Smooth muscle cell (in vitro differentiated cells): ENCODE measurements at regions not wholly inside any gene's neighbourhood (a gene's known extent, or its start where the extent isn't known, plus 50 kb on each side); places are given as distances from the start of the nearest gene placed in this dataset.

ENCODE experiments used
- DNase-seq: peaks from one replicate; lab custom pipeline; 2025; ENCODE audit not compliant: unreplicated experiment; lab: John Stamatoyannopoulos, UW
- H2AFZ ChIP-seq: fragments of 200-600 bp; sonication (generic); 2 replicates; pipeline ENCODE4 v1.6.0; 2016; ENCODE audit warnings: antibody characterized with exemption, low read depth, mild to moderate bottlenecking
- H3F3A ChIP-seq: fragments of 200-600 bp; sonication (generic); 2 replicates; pipeline ENCODE4 v1.6.0; 2017; ENCODE audit warnings: antibody characterized with exemption, low read depth
- H3K27ac ChIP-seq: fragments of 200-600 bp; sonication (generic); 2 replicates; pipeline ENCODE4 v1.5.1; 2016; ENCODE audit warnings: low read depth, mild to moderate bottlenecking
- H3K27me3 ChIP-seq: fragments of 200-600 bp; sonication (generic); 2 replicates; pipeline ENCODE4 v1.6.1; 2016; ENCODE audit warnings: low read depth, mild to moderate bottlenecking
- H3K36me3 ChIP-seq: fragments of 200-600 bp; sonication (generic); 2 replicates; pipeline ENCODE4 v1.5.1; 2016; ENCODE audit warnings: low read depth
- H3K4me1 ChIP-seq: fragments of 200-600 bp; sonication (generic); 2 replicates; pipeline ENCODE4 v1.5.1; 2016; ENCODE audit warnings: low read depth
- H3K4me2 ChIP-seq: fragments of 200-600 bp; sonication (generic); 2 replicates; pipeline ENCODE4 v1.6.0; 2016; ENCODE audit warnings: mild to moderate bottlenecking
- H3K4me3 ChIP-seq: fragments of 200-600 bp; sonication (generic); 2 replicates; pipeline ENCODE4 v1.5.1; 2016; ENCODE audit warnings: mild to moderate bottlenecking
- H3K79me2 ChIP-seq: fragments of 200-600 bp; sonication (generic); 2 replicates; pipeline ENCODE4 v1.6.0; 2016; ENCODE audit warnings: low read depth, mild to moderate bottlenecking
- H3K9ac ChIP-seq: fragments of 200-600 bp; sonication (generic); 2 replicates; pipeline ENCODE4 v1.6.0; 2016; ENCODE audit warnings: low read depth
- H3K9me3 ChIP-seq: fragments of 200-600 bp; sonication (generic); replicated peaks from 2 replicates; pipeline ENCODE4 v1.5.1; 2016; ENCODE audit warnings: low read depth
- H4K20me1 ChIP-seq: fragments of 200-600 bp; sonication (generic); 2 replicates; pipeline ENCODE4 v1.6.0; 2016; ENCODE audit warnings: low read depth
- WGBS: methylation state at CpG from one replicate; pipeline ENCODE4 v1.1.7; 2016; ENCODE audit warnings: low lambda C conversion rate; 5-methylcytosine and 5-hydroxymethylcytosine counted together
- TF ChIP-seq, protein P1 (sequence below): fragments of 200-600 bp; sonication (generic); IDR thresholded peaks from 2 replicates; pipeline ENCODE4 v1.5.1; 2017; ENCODE audit warnings: borderline replicate concordance, mild to moderate bottlenecking, antibody characterized with exemption; ENCODE audit not compliant: insufficient read depth, poor library complexity, severe bottlenecking

DNA sequence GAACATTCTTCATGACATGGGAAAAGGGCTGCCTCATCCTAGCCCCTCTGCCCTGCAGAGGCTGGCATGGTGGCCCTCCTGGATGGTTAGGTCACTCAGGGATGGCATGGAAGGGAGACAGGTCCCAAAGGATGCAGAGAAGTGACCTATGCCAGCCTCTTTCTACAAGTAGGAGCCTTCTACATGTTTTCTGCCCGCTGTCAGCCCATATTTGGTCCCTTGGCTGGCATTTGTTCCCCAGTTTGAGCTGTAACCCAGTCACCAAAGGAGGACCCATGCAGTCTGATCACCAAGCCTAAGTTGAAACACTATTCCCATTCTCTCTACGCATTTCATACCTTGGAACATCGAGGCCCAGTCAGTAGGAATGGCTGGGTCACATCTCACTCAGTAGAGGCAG, 95.4 kb downstream of the PJA1 start:
- Histone ChIP-seq H3K4me3 (no peak overlapping the region), H3K79me2 (no peaks in the 10 kb centered on the region), H4K20me1 (no peaks in the 10 kb centered on the region), H2AFZ (no peak overlapping the region), H3F3A (no peaks in the 10 kb centered on the region), H3K27ac (no peak overlapping the region), H3K36me3 (no peaks in the 10 kb centered on the region), H3K9ac (no peak overlapping the region), H3K4me1 (no peaks in the 10 kb centered on the region), H3K9me3 (no peaks in the 10 kb centered on the region), H3K4me2 (no peak overlapping the region), H3K27me3 (no peaks in the 10 kb centered on the region)
- TF ChIP-seq, protein P1, sequence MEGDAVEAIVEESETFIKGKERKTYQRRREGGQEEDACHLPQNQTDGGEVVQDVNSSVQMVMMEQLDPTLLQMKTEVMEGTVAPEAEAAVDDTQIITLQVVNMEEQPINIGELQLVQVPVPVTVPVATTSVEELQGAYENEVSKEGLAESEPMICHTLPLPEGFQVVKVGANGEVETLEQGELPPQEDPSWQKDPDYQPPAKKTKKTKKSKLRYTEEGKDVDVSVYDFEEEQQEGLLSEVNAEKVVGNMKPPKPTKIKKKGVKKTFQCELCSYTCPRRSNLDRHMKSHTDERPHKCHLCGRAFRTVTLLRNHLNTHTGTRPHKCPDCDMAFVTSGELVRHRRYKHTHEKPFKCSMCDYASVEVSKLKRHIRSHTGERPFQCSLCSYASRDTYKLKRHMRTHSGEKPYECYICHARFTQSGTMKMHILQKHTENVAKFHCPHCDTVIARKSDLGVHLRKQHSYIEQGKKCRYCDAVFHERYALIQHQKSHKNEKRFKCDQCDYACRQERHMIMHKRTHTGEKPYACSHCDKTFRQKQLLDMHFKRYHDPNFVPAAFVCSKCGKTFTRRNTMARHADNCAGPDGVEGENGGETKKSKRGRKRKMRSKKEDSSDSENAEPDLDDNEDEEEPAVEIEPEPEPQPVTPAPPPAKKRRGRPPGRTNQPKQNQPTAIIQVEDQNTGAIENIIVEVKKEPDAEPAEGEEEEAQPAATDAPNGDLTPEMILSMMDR, result no peak
- no peak for DNase-seq
- 60% methylated on average over 3 of the region's 3 CpGs for WGBS

DNA sequence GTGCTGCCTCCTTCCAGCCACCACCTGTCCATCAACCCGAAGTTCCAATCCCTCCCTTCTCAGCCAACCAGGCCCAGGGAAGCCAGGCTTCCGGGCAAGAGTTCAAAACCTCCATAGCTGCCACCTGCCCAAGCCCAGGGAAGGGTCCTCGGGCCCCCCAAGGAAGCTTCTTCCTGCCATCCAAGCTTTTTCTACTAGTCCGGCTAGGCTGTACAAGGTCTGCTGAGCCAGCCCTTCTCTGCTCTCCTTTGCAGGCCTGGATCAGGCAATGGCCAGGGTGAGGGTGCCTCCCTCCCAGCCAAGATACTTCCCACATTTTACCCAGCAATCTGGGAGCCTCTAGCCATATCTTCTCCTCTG, 96.2 kb downstream of the PJA1 start:
- no peak for DNase-seq
- no peaks in the 10 kb centered on the region for H3F3A ChIP-seq
- WGBS, result 76% methylated on average over 4 of the region's 4 CpGs
- H3K4me1 ChIP-seq, result no peaks in the 10 kb centered on the region
- no peak overlapping the region for H3K27ac ChIP-seq
- H3K36me3 ChIP-seq, result no peaks in the 10 kb centered on the region
- H3K9ac ChIP-seq, result no peak overlapping the region
- H3K27me3 ChIP-seq, result no peaks in the 10 kb centered on the region
- H3K79me2 ChIP-seq, result no peaks in the 10 kb centered on the region
- TF ChIP-seq, protein P1, result no peak
- H2AFZ ChIP-seq, result no peak overlapping the region
- H3K9me3 ChIP-seq, result no peaks in the 10 kb centered on the region
- H3K4me3 ChIP-seq, result no peak overlapping the region
- no peak overlapping the region for H3K4me2 ChIP-seq
- no peaks in the 10 kb centered on the region for H4K20me1 ChIP-seq

DNA sequence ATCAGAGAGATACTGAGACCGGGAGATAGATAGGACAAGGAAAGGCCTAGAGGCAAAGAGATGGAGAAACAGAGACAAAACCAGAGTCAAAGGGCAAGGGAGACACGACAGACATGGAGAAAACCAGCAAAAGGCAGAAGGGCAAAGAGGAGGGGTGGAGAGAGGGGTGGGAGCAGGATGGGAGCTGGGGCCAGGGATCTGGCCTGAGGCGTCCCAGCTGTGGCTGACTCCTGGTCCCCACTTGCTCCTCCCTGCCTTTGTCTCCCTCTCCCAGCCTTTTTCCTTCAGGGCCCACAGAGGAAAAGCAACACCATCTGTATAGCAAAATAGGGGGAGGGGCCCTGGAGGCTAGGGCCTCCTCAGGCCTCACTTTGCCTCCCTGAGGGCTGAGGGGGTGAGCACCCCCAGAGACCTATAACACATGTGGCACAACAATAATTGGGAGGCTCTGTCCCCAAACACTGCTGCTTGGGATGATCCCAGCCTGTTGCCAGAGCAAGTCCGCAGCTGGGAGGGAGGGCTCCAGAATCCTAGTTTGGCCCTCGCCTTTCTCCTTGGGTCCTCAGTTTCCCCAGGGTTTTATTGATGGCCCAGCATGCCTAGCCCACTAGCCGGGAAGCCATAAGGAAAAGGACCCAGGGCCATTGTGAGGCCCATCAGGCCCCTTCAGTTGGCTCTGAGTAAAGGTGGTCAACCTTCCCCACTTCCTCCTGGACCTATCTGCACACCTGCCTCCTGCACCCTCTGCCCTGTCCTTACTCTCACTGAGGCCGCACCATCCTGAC, 96.8 kb downstream of the PJA1 start:
- TF ChIP-seq, protein P1, result no peak

DNA sequence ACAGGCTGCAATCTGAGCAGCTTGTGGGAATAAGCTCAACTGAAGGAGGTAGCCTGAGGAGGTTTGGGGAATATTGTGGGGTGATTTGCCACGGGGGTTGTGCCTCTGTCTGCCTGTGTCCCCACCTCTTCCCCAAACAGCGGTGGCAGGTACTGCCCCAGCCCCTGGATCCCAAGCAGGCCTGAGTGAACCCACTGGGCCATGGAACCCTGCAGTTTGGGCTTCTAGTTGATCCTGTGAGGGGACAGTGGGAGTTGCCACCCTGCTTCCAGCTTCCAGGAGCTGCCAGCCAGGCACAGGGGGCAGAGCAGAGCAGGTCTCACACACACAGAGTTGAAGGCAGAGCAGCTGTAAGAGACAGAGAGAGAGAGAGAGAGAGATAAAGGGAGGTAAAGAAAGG, 97.4 kb downstream of the PJA1 start:
- no peaks in the 10 kb centered on the region for H3F3A ChIP-seq
- no peaks in the 10 kb centered on the region for H3K9me3 ChIP-seq
- H3K27ac ChIP-seq, result no peak overlapping the region
- TF ChIP-seq, protein P1, result no peak
- no peak overlapping the region for H2AFZ ChIP-seq
- 62% methylated on average over 2 of the region's 2 CpGs for WGBS
- H3K4me2 ChIP-seq, result no peak overlapping the region
- no peak overlapping the region for H3K9ac ChIP-seq
- no peaks in the 10 kb centered on the region for H4K20me1 ChIP-seq
- no peak overlapping the region for H3K4me3 ChIP-seq
- no peaks in the 10 kb centered on the region for H3K79me2 ChIP-seq
- H3K4me1 ChIP-seq, result no peaks in the 10 kb centered on the region
- no peaks in the 10 kb centered on the region for H3K36me3 ChIP-seq
- DNase-seq, result no peak
- no peaks in the 10 kb centered on the region for H3K27me3 ChIP-seq

More for the DNA sequence above, 96.8 kb downstream of the PJA1 start:
- Histone ChIP-seq H3K79me2 (no peaks in the 10 kb centered on the region), H4K20me1 (no peaks in the 10 kb centered on the region), H2AFZ (no peak overlapping the region), H3K27ac (no peak overlapping the region), H3K4me2 (no peak overlapping the region), H3K4me3 (no peak overlapping the region), H3F3A (no peaks in the 10 kb centered on the region), H3K4me1 (no peaks in the 10 kb centered on the region), H3K9me3 (no peaks in the 10 kb centered on the region), H3K9ac (no peak overlapping the region), H3K27me3 (no peaks in the 10 kb centered on the region), H3K36me3 (no peaks in the 10 kb centered on the region)
- 68% methylated on average over 7 of the region's 7 CpGs for WGBS
- DNase-seq, result no peak
